Psoas muscle (tissue), 7 donors: ENCODE measurements at regions not wholly inside any gene's neighbourhood (a gene's known extent, or its start where the extent isn't known, plus 50 kb on each side); places are given as distances from the start of the nearest gene placed in this dataset.

Source experiments
- ATAC-seq, 4 donors: fragments of 200-7000 bp; cut with Tn5 transposase; one replicate each; pipeline ENCODE4 v1.9.1; 2020; ENCODE audit warnings: moderate library complexity in 3 of 4, mild to moderate bottlenecking in 2 of 4
- DNase-seq, 2 donors: peaks; one replicate each; pipeline ENCODE4 v3.0.0-alpha.2; 2020
- H3K27ac ChIP-seq: fragments of 200-600 bp; one replicate; pipeline ENCODE4 v1.8.0; 2022
- H3K27me3 ChIP-seq, 3 donors: fragments of 200-600 bp in 1 of 3; one replicate each; pipeline versions ENCODE4 v1.6.1 to v1.8.0; 2013 to 2022; ENCODE audit warnings: low read length in 2 of 3, mild to moderate bottlenecking in 2 of 3, moderate library complexity in 1 of 3; ENCODE audit not compliant: insufficient read depth in 3 of 3
- H3K36me3 ChIP-seq, 2 donors: fragments of 200-600 bp in 1 of 2; one replicate each; pipeline versions ENCODE4 v1.6.1 to v1.8.0; 2013 to 2022; ENCODE audit warnings: low read depth in 1 of 2, mild to moderate bottlenecking in 1 of 2, moderate library complexity in 1 of 2; ENCODE audit not compliant: insufficient read depth in 1 of 2
- H3K4me1 ChIP-seq: fragments of 200-600 bp; one replicate; pipeline ENCODE4 v1.8.0; 2022
- H3K4me3 ChIP-seq: fragments of 200-600 bp; one replicate; pipeline ENCODE4 v1.8.0; 2022; ENCODE audit warnings: mild to moderate bottlenecking
- H3K9me3 ChIP-seq: fragments of 200-600 bp; one replicate; pipeline ENCODE4 v1.8.0; 2022
- WGBS, 3 donors: extraction: QIAGEN DNeasy Blood & Tissue Kit; methylation state at CpG; one replicate each; pipeline versions ENCODE4 v1.1.6 to v1.1.7; 2013; 5-methylcytosine and 5-hydroxymethylcytosine counted together
- intact Hi-C, 2 donors: fragments of 100-400 bp; cut with DNase I; formaldehyde crosslinking; loops; one replicate each; pipeline versions ENCODE4 v1.11.0 to v1.14.2; 2022
- TF ChIP-seq, protein P1 (sequence below): fragments of 200-600 bp; IDR thresholded peaks from one replicate; pipeline ENCODE4 v1.8.0; 2022; ENCODE audit warnings: antibody characterized with exemption
- donor health status: healthy with polysubstance abuse.
- donor health status: DM: no; HTN: no; CAD: no; lungs with moderate emphysema.
- donor health status: Bipolar disorder and iron deficiency.
- donor health status: healthy.
- donor health status: DM: yes; HTN: yes; CAD: no.
- donor health status: DM: no; HTN: no; CAD: no.
- donor health status: DM: yes; HTN: yes; CAD: no.

DNA sequence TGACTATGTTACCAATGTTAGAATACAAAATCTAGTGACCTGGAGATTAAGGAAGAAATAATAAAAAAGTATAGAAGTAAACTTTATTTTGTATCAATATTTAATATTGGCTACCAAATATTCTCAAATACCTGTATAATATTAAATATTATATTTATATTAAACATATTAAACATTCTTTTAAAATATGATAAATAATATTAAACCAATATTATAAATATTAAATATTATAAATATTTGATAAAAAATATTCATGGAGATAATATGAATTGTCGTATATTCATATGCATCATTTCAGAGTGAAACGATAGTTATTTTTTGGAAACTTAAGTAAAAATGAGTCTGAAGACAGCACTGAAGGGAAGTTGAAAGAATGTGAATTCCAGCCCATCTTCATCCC, 571.2 kb upstream of the KLF12 start:
- Histone ChIP-seq H3K27ac (no peak overlapping the region), H3K27me3 (peaks cover 0 to 3% (median 0%) of the 10 kb centered on the region in 3 donors), H3K4me1 (no peaks in the 10 kb centered on the region), H3K9me3 (no peaks in the 10 kb centered on the region), H3K4me3 (no peak overlapping the region), H3K36me3 (no peaks in the 10 kb centered on the region)
- TF ChIP-seq, protein P1, sequence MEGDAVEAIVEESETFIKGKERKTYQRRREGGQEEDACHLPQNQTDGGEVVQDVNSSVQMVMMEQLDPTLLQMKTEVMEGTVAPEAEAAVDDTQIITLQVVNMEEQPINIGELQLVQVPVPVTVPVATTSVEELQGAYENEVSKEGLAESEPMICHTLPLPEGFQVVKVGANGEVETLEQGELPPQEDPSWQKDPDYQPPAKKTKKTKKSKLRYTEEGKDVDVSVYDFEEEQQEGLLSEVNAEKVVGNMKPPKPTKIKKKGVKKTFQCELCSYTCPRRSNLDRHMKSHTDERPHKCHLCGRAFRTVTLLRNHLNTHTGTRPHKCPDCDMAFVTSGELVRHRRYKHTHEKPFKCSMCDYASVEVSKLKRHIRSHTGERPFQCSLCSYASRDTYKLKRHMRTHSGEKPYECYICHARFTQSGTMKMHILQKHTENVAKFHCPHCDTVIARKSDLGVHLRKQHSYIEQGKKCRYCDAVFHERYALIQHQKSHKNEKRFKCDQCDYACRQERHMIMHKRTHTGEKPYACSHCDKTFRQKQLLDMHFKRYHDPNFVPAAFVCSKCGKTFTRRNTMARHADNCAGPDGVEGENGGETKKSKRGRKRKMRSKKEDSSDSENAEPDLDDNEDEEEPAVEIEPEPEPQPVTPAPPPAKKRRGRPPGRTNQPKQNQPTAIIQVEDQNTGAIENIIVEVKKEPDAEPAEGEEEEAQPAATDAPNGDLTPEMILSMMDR, result no peak
- intact Hi-C loops, result no loop called here
- 91 to 96% (median 96%) methylated on average over 2 of the region's 2 CpGs for WGBS, 3 donors
- DNase-seq (no peak), ATAC-seq (no peak)

DNA sequence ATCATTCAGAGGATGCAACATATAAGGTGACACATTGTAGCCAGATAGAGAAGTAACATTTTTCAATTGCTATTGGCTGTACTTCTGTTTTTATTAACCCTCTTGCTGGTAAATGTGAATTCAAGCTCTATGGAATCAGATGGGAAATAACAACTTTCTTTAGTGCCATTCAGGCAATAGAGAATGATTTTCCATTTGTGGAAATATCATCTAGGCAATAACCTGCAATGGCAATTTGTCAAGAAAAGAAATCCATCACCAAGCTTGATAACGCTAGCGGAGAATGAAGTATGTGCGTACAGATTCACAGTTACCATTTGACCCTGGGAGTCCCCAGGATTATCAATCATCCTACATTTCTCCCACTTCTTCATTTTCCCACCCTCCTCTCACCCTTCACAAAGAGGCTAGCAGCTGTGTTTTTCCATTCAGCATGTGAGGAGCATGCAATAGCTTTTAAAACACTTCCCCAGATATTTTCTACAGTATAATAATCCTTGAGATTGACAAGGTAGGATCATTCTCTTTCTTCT, 569.7 kb upstream of the KLF12 start:
- Histone ChIP-seq H3K9me3 (no peaks in the 10 kb centered on the region), H3K27ac (no peak overlapping the region), H3K4me3 (no peak overlapping the region), H3K36me3 (no peaks in the 10 kb centered on the region), H3K27me3 (peaks cover 0 to 3% (median 0%) of the 10 kb centered on the region in 3 donors), H3K4me1 (no peaks in the 10 kb centered on the region)
- intact Hi-C loops, result no loop called here
- ATAC-seq (no peak), DNase-seq (no peak)
- 73 to 88% (median 84%) methylated on average over 3 of the region's 3 CpGs for WGBS, 3 donors
- TF ChIP-seq, protein P1, result no peak

DNA sequence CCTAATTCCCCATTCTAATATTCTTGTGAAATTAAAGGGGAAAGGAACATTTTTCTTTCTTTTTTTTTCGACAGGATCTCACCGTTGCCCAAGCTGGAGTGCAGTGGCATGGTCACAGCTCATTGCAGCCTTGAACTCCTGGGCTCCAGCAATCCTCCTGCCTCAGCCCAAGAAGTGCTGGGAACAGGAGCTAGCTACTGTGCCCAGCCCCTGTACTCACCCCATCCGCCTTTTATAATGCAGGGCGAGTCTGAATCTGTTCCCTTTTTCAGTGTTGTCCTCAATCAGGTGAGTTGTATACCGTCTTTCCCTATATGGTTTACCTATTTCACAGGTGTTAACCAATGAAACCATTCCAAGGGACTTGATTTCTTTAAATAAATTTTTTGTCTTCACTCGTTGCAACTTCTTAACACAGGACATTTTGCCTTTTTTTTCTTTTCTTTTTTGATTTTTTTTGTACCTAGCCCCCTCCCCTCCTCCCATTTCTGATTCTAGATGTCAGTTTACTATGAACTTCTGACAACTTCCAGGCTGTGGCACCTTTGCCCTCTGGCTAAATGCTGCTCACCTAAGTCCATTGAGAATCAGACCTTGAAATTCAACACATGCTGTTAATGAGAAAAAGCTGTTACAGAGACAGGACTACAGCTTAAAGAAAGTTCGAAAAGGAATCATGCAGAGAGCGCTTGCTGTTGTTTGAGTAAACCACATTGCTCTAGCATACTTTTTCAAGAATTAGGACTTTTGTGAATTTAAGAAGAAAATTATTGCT, 562.1 kb upstream of the KLF12 start:
- intact Hi-C loops, result no loop called here
- DNase-seq, result no peak

DNA sequence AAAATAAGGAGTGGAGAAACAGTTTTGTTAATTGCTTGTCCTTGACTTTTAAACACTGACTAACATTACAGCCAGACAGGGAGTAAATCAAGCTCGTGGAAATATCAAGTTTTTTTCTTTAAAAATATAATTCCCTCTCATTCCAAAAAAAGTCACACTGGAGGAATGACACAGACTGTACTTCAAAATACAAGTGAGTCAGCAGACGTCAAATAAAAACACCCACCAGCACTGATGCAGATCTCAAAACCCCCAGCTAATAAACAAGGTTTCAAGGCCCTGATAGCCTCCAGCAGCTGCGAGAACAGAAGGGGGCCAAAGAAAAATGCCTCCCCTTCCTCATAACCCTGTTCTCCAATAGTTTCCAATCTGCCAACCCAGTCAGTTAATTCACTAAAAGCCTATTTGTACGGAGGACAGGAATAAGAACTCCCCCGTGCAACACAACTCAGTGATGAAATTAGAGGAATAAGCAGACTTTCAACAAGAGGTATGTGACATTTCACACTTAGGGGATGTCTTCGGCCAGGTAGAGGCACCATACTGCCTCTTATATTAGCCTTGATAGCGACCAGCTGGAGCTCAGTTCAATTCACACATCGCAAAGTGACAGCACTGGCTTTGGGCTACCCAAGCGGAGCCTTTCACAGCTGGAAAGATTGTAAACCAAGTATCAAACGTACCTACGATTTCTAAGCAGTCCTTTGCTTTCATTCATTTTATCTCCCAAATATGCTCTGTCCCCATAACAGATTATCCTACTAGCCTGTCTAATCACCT, 561.0 kb upstream of the KLF12 start:
- no peaks in the 10 kb centered on the region for H3K4me1 ChIP-seq
- ATAC-seq (no peak), DNase-seq (no peak)
- H3K27me3 ChIP-seq, result no peaks in the 10 kb centered on the region
- TF ChIP-seq, protein P1, result no peak
- no peaks in the 10 kb centered on the region for H3K9me3 ChIP-seq
- H3K4me3 ChIP-seq, result no peak overlapping the region
- no peak overlapping the region for H3K27ac ChIP-seq
- intact Hi-C loops, result no loop called here
- 39 to 45% (median 41%) methylated on average over 11 of the region's 11 CpGs for WGBS, 3 donors
- no peaks in the 10 kb centered on the region for H3K36me3 ChIP-seq

More for the DNA sequence above, 562.1 kb upstream of the KLF12 start:
- Histone ChIP-seq H3K27ac (no peak overlapping the region), H3K9me3 (no peaks in the 10 kb centered on the region), H3K36me3 (no peaks in the 10 kb centered on the region), H3K27me3 (peaks cover 0 to 2% (median 0%) of the 10 kb centered on the region in 3 donors), H3K4me3 (no peak overlapping the region), H3K4me1 (no peaks in the 10 kb centered on the region)
- TF ChIP-seq, protein P1, result no peak
- 48 to 59% (median 59%) methylated on average over 8 of the region's 8 CpGs for WGBS, 3 donors
- no peak for ATAC-seq
